ENCODE measurements at regions not wholly inside any gene's neighbourhood (a gene's known extent, or its start where the extent isn't known, plus 50 kb on each side); places are given as distances from the start of the nearest gene placed in this dataset.
A peak's percentile ranks its signal among the peaks of the same experiment; 100 is the strongest.

DNA sequence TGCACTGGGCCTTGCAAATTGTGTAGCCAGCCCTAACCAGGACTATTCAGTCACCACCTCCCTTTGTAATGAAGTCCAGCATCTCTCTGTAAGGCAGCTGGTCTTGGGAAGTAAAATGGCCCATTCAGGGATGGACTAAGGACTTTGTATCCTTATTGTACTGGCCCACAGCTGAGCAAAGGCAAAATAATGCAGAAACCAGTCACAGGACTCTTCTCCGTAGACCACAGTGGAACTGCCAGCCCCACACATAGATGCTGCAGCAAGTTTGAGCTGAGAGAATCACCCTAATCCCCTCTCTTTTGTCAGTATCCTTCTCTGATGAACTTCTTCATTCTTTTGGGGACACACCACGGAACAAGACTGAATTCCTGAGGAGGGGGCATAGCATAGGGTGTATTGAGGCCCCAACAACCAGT is 73.6 kb upstream of the RTN4 start:
- TF ChIP-seq SIN3A (IDR thresholded peaks at IDR 0.05; ENCODE audit: borderline replicate concordance, insufficient read depth, low read length) (no peak), TAF1 (IDR thresholded peaks at IDR 0.05; ENCODE audit: borderline replicate concordance, insufficient read depth, low read length) (no peak), POLR2AphosphoS5 (IDR thresholded peaks at IDR 0.05; ENCODE audit: low read depth, low read length) (no peak), FOXP2 (optimal IDR thresholded peaks at IDR 0.05; ENCODE audit: borderline replicate concordance, extremely low read depth, extremely low read length, insufficient read depth) (no peak)
- TF ChIP-seq, protein P1, sequence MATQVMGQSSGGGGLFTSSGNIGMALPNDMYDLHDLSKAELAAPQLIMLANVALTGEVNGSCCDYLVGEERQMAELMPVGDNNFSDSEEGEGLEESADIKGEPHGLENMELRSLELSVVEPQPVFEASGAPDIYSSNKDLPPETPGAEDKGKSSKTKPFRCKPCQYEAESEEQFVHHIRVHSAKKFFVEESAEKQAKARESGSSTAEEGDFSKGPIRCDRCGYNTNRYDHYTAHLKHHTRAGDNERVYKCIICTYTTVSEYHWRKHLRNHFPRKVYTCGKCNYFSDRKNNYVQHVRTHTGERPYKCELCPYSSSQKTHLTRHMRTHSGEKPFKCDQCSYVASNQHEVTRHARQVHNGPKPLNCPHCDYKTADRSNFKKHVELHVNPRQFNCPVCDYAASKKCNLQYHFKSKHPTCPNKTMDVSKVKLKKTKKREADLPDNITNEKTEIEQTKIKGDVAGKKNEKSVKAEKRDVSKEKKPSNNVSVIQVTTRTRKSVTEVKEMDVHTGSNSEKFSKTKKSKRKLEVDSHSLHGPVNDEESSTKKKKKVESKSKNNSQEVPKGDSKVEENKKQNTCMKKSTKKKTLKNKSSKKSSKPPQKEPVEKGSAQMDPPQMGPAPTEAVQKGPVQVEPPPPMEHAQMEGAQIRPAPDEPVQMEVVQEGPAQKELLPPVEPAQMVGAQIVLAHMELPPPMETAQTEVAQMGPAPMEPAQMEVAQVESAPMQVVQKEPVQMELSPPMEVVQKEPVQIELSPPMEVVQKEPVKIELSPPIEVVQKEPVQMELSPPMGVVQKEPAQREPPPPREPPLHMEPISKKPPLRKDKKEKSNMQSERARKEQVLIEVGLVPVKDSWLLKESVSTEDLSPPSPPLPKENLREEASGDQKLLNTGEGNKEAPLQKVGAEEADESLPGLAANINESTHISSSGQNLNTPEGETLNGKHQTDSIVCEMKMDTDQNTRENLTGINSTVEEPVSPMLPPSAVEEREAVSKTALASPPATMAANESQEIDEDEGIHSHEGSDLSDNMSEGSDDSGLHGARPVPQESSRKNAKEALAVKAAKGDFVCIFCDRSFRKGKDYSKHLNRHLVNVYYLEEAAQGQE (IDR thresholded peaks at IDR 0.05; ENCODE audit: insufficient read depth in 1 of 2, low read depth in 2 of 2, low read length in 2 of 2), result no peak

DNA sequence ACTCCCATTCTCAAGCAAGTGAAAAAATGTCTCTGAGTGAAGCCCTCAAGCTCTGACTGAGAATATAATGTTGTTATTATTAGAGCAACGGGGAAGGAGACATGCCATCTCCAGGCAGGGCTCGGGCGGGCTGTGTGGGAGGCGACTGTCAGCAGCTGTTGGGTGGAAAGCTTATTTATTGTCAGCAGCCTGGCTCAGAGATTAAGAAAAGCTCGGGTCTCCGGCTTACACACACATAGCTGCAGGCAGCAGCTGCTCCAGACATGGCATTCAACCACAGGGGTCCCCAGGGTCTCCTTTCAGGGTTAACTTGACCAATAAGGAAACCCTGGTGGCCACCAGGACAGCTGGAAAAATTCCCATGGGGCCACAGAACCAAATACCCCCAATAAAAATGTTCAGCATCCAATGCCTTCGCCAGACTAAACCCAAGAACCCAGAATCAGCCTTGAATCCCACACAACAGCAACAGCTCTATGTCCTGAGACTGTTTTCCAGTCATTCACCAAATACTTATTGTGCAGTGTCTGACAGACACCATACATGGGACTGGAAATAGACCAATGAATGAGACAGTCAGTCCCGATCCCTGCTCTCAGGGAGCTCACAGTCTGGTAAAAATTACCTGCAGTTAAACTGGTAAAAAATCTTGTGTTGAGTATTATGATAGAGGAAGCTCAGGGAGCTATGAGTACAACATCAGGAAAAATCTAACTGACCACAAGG is 70.5 kb upstream of the RTN4 start:
- TF ChIP-seq FOXP2 (optimal IDR thresholded peaks at IDR 0.05; ENCODE audit: borderline replicate concordance, extremely low read depth, extremely low read length, insufficient read depth) (peak; percentile 45), SIN3A (IDR thresholded peaks at IDR 0.05; ENCODE audit: borderline replicate concordance, insufficient read depth, low read length) (no peak)

DNA sequence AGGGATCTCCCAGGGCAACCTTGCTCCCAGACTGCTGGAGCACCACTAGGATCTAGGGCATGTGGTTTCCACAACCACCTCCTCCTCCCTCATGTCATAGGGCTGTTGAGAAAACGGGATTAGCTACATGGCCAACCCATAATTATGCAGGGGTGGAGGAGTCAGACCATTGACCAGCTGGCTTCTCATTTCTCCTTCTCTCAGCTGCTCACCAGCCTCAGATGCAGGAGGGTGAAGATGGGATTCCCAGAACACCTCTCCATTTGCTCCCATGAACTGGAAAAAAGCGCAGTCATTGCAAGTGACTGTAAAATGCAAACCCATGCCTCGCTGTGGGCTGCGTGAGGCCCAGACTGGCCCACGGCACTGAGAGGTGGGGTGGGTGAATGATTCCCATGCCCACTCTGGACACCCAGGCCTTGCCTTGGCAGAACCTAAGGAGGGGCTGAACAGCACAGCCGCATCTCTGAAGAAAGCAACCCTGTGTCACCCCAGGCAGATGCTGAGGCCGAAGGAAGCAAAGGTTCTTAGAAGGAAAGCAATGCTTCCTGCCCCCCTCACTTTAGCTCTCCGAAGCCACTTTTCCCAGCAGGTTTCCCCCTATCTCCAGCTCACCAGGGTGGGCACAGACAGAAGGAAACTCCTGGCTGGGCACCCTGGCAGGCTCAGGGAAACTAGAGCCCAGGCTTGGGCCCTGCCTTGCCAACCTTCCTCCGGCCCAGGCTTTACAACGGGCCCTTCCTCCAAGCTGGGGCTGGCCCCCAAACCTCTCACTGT is 69.6 kb upstream of the RTN4 start:
- TF ChIP-seq FOXP2 (optimal IDR thresholded peaks at IDR 0.05; ENCODE audit: borderline replicate concordance, extremely low read depth, extremely low read length, insufficient read depth) (no peak), TAF1 (IDR thresholded peaks at IDR 0.05; ENCODE audit: borderline replicate concordance, insufficient read depth, low read length) (no peak), POLR2AphosphoS5 (IDR thresholded peaks at IDR 0.05; ENCODE audit: low read depth, low read length) (no peak), SIN3A (IDR thresholded peaks at IDR 0.05; ENCODE audit: borderline replicate concordance, insufficient read depth, low read length) (no peak)
- TF ChIP-seq, protein P1 (IDR thresholded peaks at IDR 0.05; ENCODE audit: insufficient read depth in 1 of 2, low read depth in 2 of 2, low read length in 2 of 2), result no peak

DNA sequence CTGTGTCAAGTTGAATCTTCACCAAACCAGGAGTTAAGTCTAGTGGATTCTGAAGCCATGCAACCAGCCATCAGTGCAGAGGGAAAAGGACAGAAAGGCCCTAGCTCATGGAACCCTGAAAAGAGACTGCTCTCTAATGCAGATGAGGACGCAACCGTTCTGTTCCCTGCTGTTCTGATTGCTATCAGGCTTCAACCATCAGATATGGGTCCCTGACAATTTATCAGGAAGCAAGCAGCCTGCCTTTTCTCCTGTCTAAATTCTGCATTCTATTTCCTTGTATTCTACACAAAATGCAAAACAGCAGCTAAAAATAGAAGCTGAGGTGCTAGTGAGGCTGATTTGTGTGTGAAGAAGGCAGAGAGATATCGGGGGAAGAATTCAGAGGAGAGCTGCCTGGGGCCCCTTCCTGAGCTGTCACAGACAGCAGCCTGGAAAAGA is 68.4 kb upstream of the RTN4 start:
- TF ChIP-seq SIN3A (IDR thresholded peaks at IDR 0.05; ENCODE audit: borderline replicate concordance, insufficient read depth, low read length) (no peak), TAF1 (IDR thresholded peaks at IDR 0.05; ENCODE audit: borderline replicate concordance, insufficient read depth, low read length) (no peak)
- TF ChIP-seq, protein P1 (IDR thresholded peaks at IDR 0.05; ENCODE audit: insufficient read depth in 1 of 2, low read depth in 2 of 2, low read length in 2 of 2), result no peak

DNA sequence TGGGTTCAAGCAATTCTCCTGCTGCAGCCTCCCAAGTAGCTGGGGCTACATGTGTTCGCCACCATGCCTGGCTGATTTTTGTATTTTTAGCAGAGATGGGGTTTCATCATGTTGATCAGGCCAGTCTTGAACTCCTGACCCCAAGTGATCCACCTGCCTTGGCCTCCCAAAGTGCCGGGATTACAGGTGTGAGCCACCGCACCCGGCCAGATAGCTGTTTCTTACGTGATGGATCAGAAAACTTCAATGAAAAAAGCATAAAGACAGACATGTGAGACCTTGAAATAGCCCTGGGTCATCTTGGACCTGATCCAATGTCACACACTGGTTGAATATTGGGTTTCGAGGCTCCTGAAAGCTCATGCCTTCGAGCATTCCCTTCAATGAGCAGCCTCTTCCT is 66.7 kb upstream of the RTN4 start:
- no peak for TF ChIP-seq SIN3A (IDR thresholded peaks at IDR 0.05; ENCODE audit: borderline replicate concordance, insufficient read depth, low read length)
- TF ChIP-seq TAF1 (IDR thresholded peaks at IDR 0.05; ENCODE audit: borderline replicate concordance, insufficient read depth, low read length), result no peak
- TF ChIP-seq, protein P1 (IDR thresholded peaks at IDR 0.05; ENCODE audit: insufficient read depth in 1 of 2, low read depth in 2 of 2, low read length in 2 of 2), result no peak
- TF ChIP-seq FOXP2 (optimal IDR thresholded peaks at IDR 0.05; ENCODE audit: borderline replicate concordance, extremely low read depth, extremely low read length, insufficient read depth), result no peak
- TF ChIP-seq POLR2AphosphoS5 (IDR thresholded peaks at IDR 0.05; ENCODE audit: low read depth, low read length), result no peak
